Prostate gland (tissue), 2 donors: ENCODE measurements at regions not wholly inside any gene's neighbourhood (a gene's known extent, or its start where the extent isn't known, plus 50 kb on each side); places are given as distances from the start of the nearest gene placed in this dataset.
"Not testable (repeated sequence)": the region's sequence is repeated elsewhere in the genome, so short reads cannot be mapped to it uniquely, and the experiment has no call there.

ENCODE experiments used
- DNase-seq: peaks from one replicate; pipeline ENCODE4 v3.0.0-alpha.2; 2019; ENCODE audit warnings: low spot score
- H3K27ac ChIP-seq, 2 donors: fragments of 200-600 bp; sonication (generic); 2 replicates each; pipeline ENCODE4 v1.5.1; 2017 to 2019
- H3K27me3 ChIP-seq: fragments of 200-600 bp; sonication (generic); replicated peaks from 2 replicates; pipeline ENCODE4 v1.5.1; 2019; ENCODE audit not compliant: insufficient read depth
- H3K36me3 ChIP-seq, 2 donors: fragments of 200-600 bp; sonication (generic); 1 replicate in 1 of 2; 2 replicates in 1 of 2; pipeline versions ENCODE4 v1.5.1 to v1.8.1; 2017 to 2019
- H3K4me1 ChIP-seq: fragments of 200-600 bp; sonication (generic); replicated peaks from 2 replicates; pipeline ENCODE4 v1.5.1; 2019
- H3K4me3 ChIP-seq, 2 donors: fragments of 200-600 bp; sonication (generic); 2 replicates each; pipeline ENCODE4 v1.5.1; 2017 to 2019
- H3K9me3 ChIP-seq: fragments of 200-600 bp; sonication (generic); 2 replicates; pipeline ENCODE4 v1.5.1; 2017
- POLR2A ChIP-seq: fragments of 450-650 bp; IDR thresholded peaks from one replicate; pipeline ENCODE4 v1.6.1; 2016; ENCODE audit warnings: antibody characterized with exemption, mild to moderate bottlenecking
- POLR2AphosphoS5 ChIP-seq: sonication (generic); formaldehyde crosslinking; IDR thresholded peaks from one replicate; pipeline ENCODE4 v1.6.1; 2017; ENCODE audit warnings: antibody characterized with exemption
- WGBS: methylation state at CpG from one replicate; pipeline ENCODE4 v1.1.5; 2018; 5-methylcytosine and 5-hydroxymethylcytosine counted together
- intact Hi-C: fragments of 100-400 bp; cut with DNase I; formaldehyde crosslinking; loops from one replicate; pipeline ENCODE4 v1.14.2; 2022
- TF ChIP-seq, protein P1 (sequence below), 4 experiments: fragments of 200-600 bp in 2 of 4; fragments of 450-650 bp in 2 of 4; sonication (generic) in 2 of 4; IDR thresholded peaks; 1 replicate in 3 of 4; 2 replicates in 1 of 4; pipeline ENCODE4 v1.5.1; 2016 to 2019; ENCODE audit warnings: antibody characterized with exemption in 4 of 4, mild to moderate bottlenecking in 2 of 4, moderate library complexity in 2 of 4

DNA sequence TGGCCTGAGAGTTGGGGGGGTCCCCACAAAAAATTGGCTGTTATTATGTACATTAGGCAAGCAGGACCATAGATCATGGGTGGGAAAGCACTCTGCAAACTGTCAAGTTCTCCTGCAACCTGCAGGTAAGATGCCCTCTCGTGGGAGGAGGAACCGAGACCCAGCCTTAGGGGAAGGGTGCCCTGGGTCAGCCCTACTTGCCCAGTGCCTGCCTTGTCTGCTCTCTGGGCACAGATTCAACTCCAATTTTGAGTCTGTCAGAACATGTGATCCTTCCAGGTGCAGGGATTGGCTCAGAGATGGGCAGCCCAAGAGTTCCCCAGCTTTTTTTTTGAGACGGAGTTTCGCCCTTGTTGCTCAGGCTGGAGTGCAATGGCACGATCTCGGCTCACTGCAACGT lies 99.2 kb downstream of the PLXNA1 start:
- intact Hi-C loops = no loop called here
- no peak for DNase-seq
- Histone ChIP-seq H3K27ac (no peak overlapping the region), H3K36me3 (no peaks in the 10 kb centered on the region), H3K4me3 (no peak overlapping the region), H3K9me3 (no peaks in the 10 kb centered on the region), H3K4me1 (no peaks in the 10 kb centered on the region), H3K27me3 (no peaks in the 10 kb centered on the region)
- 91% methylated on average over 7 of the region's 7 CpGs for WGBS
- TF ChIP-seq POLR2AphosphoS5 (no peak), POLR2A (no peak)
- TF ChIP-seq, protein P1, sequence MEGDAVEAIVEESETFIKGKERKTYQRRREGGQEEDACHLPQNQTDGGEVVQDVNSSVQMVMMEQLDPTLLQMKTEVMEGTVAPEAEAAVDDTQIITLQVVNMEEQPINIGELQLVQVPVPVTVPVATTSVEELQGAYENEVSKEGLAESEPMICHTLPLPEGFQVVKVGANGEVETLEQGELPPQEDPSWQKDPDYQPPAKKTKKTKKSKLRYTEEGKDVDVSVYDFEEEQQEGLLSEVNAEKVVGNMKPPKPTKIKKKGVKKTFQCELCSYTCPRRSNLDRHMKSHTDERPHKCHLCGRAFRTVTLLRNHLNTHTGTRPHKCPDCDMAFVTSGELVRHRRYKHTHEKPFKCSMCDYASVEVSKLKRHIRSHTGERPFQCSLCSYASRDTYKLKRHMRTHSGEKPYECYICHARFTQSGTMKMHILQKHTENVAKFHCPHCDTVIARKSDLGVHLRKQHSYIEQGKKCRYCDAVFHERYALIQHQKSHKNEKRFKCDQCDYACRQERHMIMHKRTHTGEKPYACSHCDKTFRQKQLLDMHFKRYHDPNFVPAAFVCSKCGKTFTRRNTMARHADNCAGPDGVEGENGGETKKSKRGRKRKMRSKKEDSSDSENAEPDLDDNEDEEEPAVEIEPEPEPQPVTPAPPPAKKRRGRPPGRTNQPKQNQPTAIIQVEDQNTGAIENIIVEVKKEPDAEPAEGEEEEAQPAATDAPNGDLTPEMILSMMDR (IDR thresholded peaks at IDR 0.05) = no peak

DNA sequence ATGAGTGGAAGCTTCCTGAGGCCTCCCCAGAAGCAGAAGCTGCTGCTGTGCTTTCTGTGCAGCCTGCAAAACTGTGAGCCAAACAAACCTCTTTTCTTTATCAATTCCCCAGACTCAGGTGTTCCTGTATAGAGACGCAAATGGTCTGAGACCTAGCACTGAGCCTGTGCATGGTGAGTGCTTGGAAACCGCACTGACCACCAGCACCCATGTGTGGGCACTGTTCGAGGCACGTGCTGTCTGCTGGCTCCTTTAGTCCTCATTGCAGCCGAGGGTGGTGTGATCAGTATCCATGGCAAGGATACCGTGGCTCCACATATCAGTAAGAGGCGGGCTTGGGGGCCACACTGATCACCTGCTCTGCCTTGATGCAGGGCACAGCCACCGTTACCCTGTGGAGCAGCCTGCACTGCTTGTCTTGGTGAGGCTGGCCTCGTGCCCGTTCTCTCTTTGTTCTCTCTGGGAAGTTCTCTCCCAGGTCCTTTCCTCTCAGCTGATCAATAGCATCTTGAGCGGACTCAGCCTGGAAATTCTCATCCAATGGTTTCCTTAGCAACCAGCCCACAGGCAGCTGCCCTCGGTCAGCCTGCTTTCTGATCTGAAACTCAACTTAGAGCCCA lies 101.0 kb downstream of the PLXNA1 start:
- Histone ChIP-seq H3K27me3 (no peaks in the 10 kb centered on the region), H3K4me1 (no peaks in the 10 kb centered on the region), H3K27ac (no peak overlapping the region), H3K4me3 (no peak overlapping the region), H3K36me3 (no peaks in the 10 kb centered on the region), H3K9me3 (no peaks in the 10 kb centered on the region)
- 76% methylated on average over 12 of the region's 12 CpGs for WGBS
- TF ChIP-seq, protein P1 (IDR thresholded peaks at IDR 0.05) = no peak
- TF ChIP-seq POLR2AphosphoS5 (no peak), POLR2A (no peak)
- intact Hi-C loops = no loop called here
- no peak for DNase-seq

DNA sequence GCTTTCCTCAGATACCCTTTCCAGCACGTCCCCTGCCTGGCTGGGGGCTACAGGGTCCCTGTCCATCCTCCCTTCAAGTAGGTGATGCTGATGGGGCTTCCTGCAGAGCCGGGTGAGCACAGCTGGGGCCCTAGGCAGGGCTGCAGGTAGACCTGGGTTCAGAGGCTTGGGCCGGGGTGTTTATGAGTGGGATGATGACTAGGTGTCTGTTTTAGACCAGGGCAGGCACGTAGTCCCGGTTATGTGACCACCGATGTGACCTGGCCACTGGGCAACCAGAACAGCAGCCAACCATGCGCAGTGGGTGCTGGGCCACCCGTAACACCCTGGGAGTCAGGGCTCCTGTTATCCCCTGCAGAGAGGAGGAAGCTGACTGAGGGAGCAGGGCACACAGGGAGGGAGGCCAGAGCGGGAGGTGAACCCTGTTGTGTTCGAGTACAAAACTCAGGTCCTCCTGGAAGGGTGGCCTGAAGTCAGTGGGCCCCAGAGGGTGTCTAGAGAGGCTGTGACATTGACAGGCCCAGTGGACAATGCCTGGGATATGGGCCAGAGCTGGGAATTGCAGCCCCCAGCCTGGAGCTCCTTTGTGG lies 101.6 kb downstream of the PLXNA1 start:
- H3K4me3 ChIP-seq = no peak overlapping the region
- no peaks in the 10 kb centered on the region for H3K36me3 ChIP-seq
- intact Hi-C loops = no loop called here
- no peak overlapping the region for H3K27ac ChIP-seq
- no peaks in the 10 kb centered on the region for H3K27me3 ChIP-seq
- TF ChIP-seq, protein P1 (IDR thresholded peaks at IDR 0.05) = no peak
- TF ChIP-seq POLR2AphosphoS5 = no peak
- TF ChIP-seq POLR2A = no peak
- no peak for DNase-seq
- WGBS = 92% methylated on average over 10 of the region's 10 CpGs
- no peaks in the 10 kb centered on the region for H3K4me1 ChIP-seq
- H3K9me3 ChIP-seq = no peaks in the 10 kb centered on the region

DNA sequence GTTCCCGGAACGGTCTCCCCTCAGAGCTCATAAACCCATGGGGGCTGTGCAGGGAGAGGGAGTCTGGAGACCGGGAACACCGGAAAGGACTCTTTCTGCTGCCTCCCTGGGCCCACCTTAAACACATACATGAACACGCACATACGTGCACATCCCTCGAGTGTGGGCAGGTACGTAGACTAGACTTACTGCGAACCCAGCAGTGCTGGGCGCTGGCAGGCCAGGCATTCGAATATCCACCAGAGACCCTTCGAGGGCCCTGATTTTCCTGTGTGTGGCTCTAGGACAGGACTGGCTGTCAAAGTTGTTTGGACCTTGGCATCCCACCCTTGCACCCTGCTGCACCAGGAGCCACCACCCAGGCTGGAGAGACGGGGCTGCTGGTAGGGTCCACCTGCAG lies 102.7 kb downstream of the PLXNA1 start:
- H3K27me3 ChIP-seq = no peaks in the 10 kb centered on the region
- no peak for DNase-seq
- no peaks in the 10 kb centered on the region for H3K4me1 ChIP-seq
- H3K27ac ChIP-seq = no peak overlapping the region
- 91% methylated on average over 13 of the region's 13 CpGs for WGBS
- no peak overlapping the region for H3K4me3 ChIP-seq
- no peaks in the 10 kb centered on the region for H3K9me3 ChIP-seq
- TF ChIP-seq POLR2AphosphoS5 (no peak), POLR2A (no peak)
- TF ChIP-seq, protein P1 (IDR thresholded peaks at IDR 0.05) = no peak
- no peaks in the 10 kb centered on the region for H3K36me3 ChIP-seq
- intact Hi-C loops = no loop called here

DNA sequence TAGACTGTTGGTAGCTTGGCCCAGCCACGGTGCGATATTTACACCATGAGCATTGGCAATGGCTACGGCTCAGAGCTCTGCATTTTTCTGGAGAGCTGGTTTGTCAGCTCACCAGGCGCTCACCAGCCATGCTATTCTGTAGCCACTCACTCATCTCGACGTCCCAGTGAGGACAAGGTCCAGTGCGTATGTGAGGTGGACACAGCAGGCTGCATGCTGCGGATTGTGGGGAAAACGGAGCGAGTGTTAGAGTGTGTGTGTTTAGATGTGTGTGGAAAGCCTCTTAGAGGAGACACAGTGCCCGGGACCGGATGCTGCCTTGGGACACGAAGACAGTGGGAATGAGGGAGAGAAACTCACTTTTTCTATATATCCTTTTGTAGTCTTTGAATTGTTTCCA lies 103.7 kb downstream of the PLXNA1 start:
- DNase-seq, H3K4me1 ChIP-seq, H3K36me3 ChIP-seq, H3K27ac ChIP-seq, H3K27me3 ChIP-seq, intact Hi-C loops, H3K4me3 ChIP-seq, H3K9me3 ChIP-seq: not testable (repeated sequence)
- WGBS = 90% methylated on average over 13 of the region's 13 CpGs
